Neural progenitor cell (in vitro differentiated cells): ENCODE measurements at regions not wholly inside any gene's neighbourhood (a gene's known extent, or its start where the extent isn't known, plus 50 kb on each side); places are given as distances from the start of the nearest gene placed in this dataset.

Experiments
- CTCF ChIP-seq: fragments of 200-600 bp; sonication (generic); IDR thresholded peaks from 2 replicates; pipeline ENCODE4 v1.5.1; 2017; ENCODE audit warnings: antibody characterized with exemption, mild to moderate bottlenecking
- EZH2 ChIP-seq: fragments of 200-600 bp; sonication (generic); IDR thresholded peaks from 2 replicates; pipeline ENCODE4 v1.6.1; 2017; ENCODE audit warnings: antibody characterized with exemption, mild to moderate bottlenecking, moderate library complexity

GRCh38 chr3:65200310-65200970 is 512.6 kb upstream of the ADAMTS9 start:
- TF ChIP-seq CTCF = no peak
- TF ChIP-seq EZH2 = no peak
